HG03108 (cell line): ENCODE measurements at regions not wholly inside any gene's neighbourhood (a gene's known extent, or its start where the extent isn't known, plus 50 kb on each side); places are given as distances from the start of the nearest gene placed in this dataset.

Source experiments
- ATAC-seq: cut with Tn5 transposase; IDR thresholded peaks from one replicate; pipeline ENCODE4 v1.9.1; 2021; ENCODE audit warnings: moderate library complexity; ENCODE audit not compliant: unreplicated experiment

- no peak for ATAC-seq
Measured at GRCh38 chr12:3931206-3931605, 58.0 kb upstream of the PARP11 start.

- ATAC-seq: no peak
Measured at GRCh38 chr12:3929875-3930615, 56.8 kb upstream of the PARP11 start.

GRCh38 chr12:3928538-3929184 is 55.5 kb upstream of the PARP11 start:
- ATAC-seq: no peak

GRCh38 chr12:3925621-3926020 is 52.4 kb upstream of the PARP11 start:
- ATAC-seq: no peak

- no peak for ATAC-seq
Measured at GRCh38 chr12:3924761-3925160, 51.6 kb upstream of the PARP11 start.

DNA sequence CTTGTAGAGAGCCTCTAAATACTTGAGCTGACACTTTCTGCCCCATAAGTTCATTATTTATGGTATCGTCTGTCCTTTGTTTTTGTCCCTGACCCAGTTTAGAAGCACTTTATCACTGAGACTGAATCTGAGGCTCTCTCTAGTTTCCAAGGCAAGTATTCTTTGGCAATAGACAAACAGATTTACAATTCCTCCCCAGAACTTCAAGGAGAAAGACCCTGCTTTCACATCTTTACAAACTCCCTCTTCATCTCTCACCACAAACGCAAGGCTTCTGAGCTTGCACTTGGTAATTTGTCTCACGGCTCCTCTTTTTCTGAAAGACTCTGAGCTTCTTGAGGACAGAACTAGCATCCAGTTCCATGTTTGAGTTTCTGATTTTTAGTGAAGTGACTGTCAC is 49.8 kb upstream of the PARP11 start:
- no peak for ATAC-seq
